OCI-LY7 (cell line): ENCODE measurements at regions not wholly inside any gene's neighbourhood (a gene's known extent, or its start where the extent isn't known, plus 50 kb on each side); places are given as distances from the start of the nearest gene placed in this dataset.

Experiments used
- EZH2phosphoT487 ChIP-seq: fragments of 200-600 bp; sonication (generic); IDR thresholded peaks from 2 replicates; pipeline ENCODE4 v1.6.1; 2018; ENCODE audit warnings: low read depth, borderline replicate concordance, mild to moderate bottlenecking, mixed run types, antibody characterized with exemption, low read length, moderate library complexity, mixed read lengths
- TF ChIP-seq, protein P1 (sequence below): fragments of 200-600 bp; sonication (generic); conservative IDR thresholded peaks from 2 replicates; pipeline ENCODE4 v1.5.1; 2014; ENCODE audit warnings: mild to moderate bottlenecking, antibody characterized with exemption, low read length, moderate library complexity, mixed read lengths

DNA sequence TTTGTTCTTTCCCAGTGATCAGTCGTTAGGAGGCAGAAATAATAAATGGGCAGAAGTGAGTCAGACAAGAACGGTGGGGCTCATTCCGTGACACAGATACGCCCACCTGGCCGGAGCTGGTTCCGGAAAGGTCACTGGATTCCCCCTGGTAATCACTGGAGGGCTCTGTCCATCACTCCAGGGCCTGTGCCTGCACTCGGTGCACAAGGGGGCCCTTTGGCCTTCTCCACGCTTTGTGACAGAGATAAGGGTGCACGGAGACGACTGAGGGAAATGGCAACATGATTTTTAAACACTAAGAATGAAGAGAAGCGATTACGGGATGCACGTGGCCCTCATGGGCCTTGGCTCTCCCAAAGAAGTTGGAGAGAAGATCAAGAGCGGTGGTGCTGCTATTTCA is 84.4 kb downstream of the PTGR3 start:
- TF ChIP-seq, protein P1, sequence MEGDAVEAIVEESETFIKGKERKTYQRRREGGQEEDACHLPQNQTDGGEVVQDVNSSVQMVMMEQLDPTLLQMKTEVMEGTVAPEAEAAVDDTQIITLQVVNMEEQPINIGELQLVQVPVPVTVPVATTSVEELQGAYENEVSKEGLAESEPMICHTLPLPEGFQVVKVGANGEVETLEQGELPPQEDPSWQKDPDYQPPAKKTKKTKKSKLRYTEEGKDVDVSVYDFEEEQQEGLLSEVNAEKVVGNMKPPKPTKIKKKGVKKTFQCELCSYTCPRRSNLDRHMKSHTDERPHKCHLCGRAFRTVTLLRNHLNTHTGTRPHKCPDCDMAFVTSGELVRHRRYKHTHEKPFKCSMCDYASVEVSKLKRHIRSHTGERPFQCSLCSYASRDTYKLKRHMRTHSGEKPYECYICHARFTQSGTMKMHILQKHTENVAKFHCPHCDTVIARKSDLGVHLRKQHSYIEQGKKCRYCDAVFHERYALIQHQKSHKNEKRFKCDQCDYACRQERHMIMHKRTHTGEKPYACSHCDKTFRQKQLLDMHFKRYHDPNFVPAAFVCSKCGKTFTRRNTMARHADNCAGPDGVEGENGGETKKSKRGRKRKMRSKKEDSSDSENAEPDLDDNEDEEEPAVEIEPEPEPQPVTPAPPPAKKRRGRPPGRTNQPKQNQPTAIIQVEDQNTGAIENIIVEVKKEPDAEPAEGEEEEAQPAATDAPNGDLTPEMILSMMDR: no peak
- no peak for TF ChIP-seq EZH2phosphoT487
